Thyroid gland (tissue), 4 donors: ENCODE measurements at regions not wholly inside any gene's neighbourhood (a gene's known extent, or its start where the extent isn't known, plus 50 kb on each side); places are given as distances from the start of the nearest gene placed in this dataset.

ENCODE experiments used
- POLR2A ChIP-seq, 2 donors: fragments of 450-650 bp; IDR thresholded peaks; one replicate each; pipeline ENCODE4 v1.6.1; 2017; ENCODE audit warnings: antibody characterized with exemption in 2 of 2, mild to moderate bottlenecking in 2 of 2, moderate library complexity in 1 of 2
- TF ChIP-seq, protein P1 (sequence below), 6 experiments: fragments of 200-600 bp in 3 of 6; fragments of 450-650 bp in 3 of 6; sonication (generic) in 3 of 6; IDR thresholded peaks; one replicate each; pipeline ENCODE4 v1.5.1; 2016 to 2019; ENCODE audit warnings: antibody characterized with exemption in 6 of 6, mild to moderate bottlenecking in 2 of 6, inconsistent platforms in 1 of 6, moderate library complexity in 1 of 6

DNA sequence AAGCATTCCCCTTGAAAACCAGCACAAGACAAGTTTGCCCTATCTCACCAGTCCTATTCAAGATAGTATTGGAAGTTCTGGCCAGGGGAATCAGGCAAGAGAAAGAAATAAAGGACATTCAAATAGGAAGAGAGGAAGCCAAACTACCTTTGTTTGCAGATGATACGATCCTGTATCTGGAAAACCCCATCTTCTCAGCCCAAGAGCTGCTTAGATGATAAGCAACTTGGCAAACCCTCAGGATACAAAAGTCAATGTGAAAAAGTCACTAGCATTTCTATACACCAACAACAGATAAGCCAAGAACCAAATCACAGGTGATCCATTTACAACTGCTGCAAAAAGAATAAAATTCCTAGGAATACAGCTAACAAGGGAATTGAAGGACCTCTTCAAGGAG is 403.7 kb upstream of the AZI2 start:
- TF ChIP-seq, protein P1, sequence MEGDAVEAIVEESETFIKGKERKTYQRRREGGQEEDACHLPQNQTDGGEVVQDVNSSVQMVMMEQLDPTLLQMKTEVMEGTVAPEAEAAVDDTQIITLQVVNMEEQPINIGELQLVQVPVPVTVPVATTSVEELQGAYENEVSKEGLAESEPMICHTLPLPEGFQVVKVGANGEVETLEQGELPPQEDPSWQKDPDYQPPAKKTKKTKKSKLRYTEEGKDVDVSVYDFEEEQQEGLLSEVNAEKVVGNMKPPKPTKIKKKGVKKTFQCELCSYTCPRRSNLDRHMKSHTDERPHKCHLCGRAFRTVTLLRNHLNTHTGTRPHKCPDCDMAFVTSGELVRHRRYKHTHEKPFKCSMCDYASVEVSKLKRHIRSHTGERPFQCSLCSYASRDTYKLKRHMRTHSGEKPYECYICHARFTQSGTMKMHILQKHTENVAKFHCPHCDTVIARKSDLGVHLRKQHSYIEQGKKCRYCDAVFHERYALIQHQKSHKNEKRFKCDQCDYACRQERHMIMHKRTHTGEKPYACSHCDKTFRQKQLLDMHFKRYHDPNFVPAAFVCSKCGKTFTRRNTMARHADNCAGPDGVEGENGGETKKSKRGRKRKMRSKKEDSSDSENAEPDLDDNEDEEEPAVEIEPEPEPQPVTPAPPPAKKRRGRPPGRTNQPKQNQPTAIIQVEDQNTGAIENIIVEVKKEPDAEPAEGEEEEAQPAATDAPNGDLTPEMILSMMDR (IDR thresholded peaks at IDR 0.05) = no peak
- no peak for TF ChIP-seq POLR2A (IDR thresholded peaks at IDR 0.05)
